Left forelimb (tissue), 1 donor: ENCODE measurements at regions not wholly inside any gene's neighbourhood (a gene's known extent, or its start where the extent isn't known, plus 50 kb on each side); places are given as distances from the start of the nearest gene placed in this dataset.
"Not testable (repeated sequence)": the region's sequence is repeated elsewhere in the genome, so short reads cannot be mapped to it uniquely, and the experiment has no call there.

Experiments used
- DNase-seq: peaks from one replicate; pipeline ENCODE4 v3.0.0-alpha.2; 2018; ENCODE audit warnings: low spot score

DNA sequence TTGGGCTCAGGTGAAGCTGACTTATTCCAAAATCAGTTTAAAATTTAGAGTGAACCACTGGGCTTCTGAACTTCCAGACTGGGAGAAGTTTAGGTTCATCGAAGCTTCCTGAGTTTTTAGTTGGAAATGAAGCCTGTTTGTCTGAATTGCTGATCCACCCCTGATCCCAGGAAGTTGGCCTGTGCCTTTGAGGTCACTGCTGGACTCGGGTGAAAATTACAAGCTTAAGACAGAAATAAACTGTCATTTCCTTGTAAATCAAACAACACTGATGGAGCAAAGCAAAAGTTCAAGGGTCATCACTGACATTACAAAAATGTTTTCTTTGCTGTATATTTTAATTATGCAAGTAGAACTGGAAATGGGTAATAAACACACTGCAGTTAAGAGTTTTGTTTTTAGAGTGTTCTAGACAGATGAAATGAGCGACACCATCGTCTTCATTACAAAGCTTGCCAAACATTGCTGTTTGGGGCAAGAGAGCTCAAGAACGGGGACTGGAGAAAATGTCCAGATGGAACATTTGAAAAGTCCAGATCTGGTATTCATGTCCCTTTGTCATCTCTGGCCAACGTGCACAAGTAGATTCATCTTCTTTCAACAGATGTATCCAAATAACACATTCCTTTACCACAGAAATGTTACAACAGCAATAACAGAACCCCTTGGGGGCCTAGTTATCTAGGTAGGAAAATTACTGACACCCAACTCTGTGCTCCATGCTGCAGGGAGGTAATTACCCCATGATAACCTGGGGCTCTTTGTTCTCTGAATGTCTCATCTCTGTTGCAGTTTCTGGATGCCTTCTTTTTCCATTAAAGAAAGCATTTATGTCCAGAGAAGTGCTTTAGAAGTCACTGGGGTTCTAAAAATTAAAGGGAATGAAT is 142.4 kb upstream of the ERCC6L2 start:
- no peak for DNase-seq

DNA sequence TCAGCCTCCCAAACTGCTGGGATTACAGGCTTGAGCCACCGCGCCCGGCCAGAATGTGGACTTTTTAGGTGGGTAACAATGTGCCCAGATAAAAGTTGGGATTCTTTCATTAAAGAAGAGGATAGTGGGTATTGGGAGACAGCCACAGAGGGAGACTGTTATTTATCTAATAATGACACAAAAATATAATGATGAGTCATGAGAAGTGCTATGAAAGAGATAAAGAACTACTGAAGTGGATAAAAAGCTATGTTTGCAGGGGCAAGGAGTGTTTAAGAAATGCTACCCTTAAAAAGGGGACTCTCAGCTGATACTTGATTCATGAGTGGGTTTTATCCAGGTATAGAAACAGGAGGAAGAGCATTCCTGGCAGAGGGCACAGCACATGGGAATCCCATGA is 143.6 kb upstream of the ERCC6L2 start:
- DNase-seq = no peak

DNA sequence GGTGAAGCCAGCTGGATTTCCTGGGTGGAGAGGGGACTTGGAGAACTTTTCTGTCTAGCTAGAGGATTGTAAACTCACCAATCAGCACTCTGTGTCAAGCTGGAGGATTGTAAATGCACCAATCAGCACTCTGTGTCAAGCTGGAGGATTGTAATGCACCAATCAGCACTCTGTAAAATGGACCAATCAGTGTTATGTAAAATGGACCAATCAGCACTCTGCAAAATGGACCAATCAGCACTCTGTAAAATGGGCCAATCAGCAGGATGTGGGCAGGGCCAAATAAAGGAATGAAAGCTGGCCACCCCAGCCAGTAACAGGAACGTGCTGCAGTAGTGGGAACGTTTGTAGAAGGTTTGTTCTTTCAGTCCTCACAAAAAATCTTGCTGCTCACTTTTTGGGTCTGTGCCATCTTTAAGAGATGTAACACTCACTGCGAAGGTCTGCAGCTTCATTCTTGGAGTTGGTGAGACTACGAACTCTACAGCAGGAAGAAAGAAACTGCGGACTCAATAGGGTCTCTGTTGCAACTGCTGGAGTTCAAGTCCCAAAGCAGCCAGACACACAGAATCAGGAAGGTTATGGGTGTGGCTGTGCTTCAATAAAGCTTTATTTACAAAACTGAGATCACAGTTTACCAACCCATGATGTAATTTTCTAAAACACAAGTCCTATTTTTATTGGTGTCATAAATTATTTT is 145.7 kb upstream of the ERCC6L2 start:
- DNase-seq = no peak

DNA sequence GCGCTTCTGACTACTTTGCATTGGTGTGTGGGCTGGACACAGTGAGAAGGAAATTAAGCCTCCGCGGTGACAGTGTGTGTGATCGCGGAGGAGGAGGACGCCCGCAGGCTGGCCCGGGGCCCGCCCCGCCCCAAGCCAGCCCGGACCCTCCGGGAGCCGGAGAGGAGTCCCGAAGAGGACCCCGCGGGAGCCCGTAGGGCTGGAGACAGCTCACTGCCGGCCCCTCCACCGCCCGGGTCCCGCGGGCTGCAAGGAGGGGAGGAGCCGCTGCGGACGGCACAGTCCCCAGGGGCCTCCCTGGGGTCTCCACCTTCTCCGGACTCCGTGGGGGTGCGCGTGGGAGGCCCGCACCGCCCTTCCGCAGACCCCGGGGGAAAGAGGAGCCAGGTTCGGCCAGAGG is 146.4 kb upstream of the ERCC6L2 start:
- DNase-seq = no peak

DNA sequence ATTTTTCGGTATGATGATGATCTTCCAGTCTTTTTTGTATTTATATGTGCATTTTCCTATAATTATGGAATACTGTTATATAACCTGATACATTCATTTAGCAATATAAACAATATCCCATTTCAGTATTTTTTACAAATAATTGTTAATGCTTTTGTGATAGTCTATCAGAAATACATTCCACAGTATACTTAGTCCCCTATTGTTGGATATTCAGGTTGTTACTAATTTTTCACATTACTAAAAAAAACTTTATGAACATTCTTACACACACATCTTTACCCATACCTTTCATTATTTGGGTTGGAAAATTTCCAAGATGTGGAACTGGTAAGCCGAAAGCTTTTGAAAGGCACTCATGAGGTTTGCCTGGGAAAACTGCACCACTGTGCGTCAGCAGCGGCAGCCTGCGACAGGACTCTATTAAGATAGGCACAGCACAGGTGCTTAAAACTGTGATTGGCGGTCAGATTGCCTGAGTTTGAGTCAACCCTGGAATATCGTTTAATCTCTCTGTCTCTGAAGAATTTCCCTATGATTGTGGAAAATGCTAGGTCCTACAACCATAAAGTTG is 147.5 kb upstream of the ERCC6L2 start:
- DNase-seq = no peak

DNA sequence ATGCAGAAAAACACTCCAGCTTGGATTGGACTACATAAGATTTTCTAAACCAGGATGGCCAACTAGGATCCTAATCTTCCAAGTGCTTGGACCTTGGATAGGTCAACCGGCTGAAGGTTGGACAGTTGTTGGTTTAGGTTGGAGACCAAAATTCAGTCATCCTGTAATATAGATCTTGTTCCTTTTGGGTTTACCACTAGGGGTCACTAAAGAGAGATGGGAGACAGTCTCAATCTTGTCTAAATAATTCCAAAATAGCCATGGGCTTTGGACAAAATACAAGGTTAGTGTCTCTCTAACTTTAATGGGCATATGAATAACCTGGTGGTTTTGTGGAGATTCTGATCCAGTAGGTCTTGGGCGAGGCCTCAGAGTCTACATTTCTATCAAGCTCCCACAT is 148.7 kb upstream of the ERCC6L2 start:
- DNase-seq = no peak

DNA sequence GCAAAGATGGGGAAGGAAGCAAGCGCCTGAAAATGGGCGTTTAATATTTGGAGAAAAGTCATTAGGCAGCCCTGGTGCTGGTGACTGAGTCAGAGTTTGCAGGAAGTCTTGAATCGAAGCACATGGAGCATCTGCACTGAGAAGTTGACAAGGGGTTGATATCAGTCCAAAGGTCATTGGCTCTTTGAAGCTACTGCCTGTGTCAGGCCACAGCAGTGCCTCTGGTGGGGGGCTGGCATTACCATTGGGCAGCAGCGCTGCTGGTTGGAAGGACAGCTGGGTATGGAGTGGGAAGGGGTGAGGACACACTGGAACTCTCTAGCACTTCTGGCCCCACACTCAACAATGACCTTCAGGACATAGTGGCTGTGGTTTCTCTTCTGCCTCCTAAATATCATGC is 150.4 kb upstream of the ERCC6L2 start:
- DNase-seq = no peak

DNA sequence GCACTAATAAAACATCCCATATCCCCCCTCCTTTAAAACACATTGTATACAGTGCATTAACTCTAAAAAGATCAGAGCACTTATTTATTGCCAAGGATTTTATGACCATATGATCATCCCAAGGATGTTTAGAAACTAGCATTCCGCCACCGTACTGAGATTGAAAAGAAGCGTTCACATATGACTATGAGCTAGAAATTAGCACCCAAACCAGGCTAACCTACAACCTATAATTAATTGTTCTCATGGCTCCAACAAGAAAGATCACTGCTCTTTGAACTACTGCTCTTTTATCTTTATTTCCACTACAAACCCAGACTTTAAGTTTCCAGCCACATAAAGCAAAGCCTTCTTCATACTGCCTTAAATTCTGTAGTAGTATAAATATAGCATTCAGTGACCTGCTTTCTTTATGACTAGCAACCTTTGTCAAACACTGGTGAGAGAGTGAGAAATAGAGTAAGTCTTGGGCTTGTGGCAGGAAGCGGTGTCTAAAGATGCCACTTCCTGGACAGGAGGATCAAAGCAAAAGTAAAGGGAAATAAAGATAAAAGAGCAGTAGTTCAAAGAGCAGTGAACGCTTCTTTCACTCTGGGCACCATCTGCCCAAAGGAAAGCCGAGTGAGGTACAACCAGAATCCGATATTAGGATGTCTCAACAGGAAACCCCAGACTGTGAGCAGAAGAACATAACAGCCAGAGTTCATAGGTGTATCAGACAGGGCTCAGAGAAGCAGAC is 151.1 kb upstream of the ERCC6L2 start:
- DNase-seq = no peak

DNA sequence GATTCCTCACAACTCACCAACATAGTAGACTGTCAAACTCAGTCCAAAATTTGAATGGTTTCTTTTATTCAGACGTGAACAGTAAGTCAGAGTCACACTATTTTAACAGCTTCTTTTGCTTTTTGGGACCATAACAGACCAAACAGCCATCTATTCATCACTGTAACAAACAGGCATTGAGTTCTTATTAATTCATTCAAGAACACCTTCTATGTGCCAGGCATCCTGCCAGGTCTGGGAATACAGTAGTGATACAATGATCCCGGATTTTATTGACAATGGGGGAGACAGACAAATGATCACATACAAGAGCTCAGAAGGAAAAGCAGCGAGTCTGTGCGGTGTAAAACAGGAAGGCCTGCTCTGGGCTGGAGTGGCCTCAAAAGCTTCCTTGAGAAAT is 153.3 kb upstream of the ERCC6L2 start:
- no peak for DNase-seq

DNA sequence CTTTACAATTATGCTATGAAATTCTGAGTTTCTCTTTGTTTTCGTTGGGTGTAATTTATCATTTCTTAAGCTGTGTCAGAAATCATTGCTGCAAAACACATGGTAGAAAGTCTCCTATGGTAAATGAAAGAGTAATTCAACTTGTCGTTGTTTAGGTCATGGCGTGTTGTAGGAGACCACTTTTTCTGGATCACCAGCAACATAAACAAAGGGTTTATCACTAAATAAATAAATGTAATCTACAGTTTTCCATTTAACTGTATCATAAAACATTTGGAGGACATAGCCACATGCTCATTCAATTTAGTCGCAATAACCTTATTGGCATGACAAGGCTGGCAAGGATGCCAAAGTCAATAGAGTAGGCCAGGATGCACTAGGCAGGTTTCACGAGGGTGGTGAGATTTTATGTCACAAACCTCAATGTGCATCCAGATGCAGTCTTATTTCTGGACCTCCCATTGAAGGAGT is 154.4 kb upstream of the ERCC6L2 start:
- no peak for DNase-seq

DNA sequence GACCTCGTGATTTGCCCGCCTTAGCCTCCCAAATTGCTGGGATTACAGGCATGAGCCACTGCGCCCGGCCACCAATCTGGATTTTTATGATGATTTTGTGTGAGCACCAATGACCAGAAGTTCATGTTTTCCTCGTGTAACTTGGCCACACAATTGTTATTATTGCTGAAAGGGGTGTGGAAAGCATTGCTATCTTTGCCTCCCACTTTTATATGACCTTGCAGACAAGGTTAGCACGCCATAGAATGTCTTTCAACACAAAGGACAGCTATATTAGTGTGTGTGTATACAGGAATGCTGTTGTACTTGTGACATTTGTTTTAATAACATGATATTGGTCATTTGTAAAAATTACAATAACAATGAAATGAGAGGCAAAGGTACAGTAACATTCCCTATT is 155.0 kb upstream of the ERCC6L2 start:
- no peak for DNase-seq

DNA sequence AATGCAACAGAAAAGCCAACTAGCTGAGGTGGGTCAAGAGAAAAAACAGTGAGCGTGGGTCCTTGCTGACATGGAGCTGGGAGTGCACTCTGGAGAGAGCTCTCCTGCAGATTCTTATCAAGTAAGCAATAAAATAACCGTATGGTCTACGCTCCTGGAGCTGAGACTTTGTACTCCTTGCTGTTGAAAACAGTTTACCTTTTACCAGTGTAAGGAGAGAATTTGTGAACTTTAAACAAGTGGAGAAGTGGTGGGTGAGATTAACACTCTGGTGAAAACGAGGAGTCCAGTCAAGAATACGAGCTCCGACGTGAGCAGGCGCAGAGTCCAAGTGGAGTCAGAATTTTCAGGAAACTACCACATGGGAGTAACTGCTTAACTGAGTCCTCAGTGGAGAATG is 156.1 kb upstream of the ERCC6L2 start:
- no peak for DNase-seq

DNA sequence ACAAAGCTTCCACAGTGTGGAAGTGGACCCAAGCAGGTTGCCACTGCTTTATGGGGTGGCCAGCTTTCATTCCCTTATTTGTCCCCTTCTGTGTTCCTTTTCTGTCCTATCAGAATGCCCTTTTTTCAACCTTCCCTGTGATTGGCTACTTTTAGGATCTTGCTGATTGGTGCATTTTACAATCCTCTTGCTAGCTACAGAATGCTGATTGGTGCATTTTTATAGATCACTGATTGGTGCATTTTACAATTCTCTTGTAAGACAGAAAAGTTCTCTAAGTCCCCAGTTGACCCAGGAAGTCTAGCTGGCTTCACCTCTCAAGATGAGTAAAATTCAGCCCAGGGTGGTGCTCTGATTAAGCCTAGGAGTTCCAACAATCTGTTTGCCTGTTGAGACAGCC is 157.2 kb upstream of the ERCC6L2 start:
- DNase-seq = no peak

DNA sequence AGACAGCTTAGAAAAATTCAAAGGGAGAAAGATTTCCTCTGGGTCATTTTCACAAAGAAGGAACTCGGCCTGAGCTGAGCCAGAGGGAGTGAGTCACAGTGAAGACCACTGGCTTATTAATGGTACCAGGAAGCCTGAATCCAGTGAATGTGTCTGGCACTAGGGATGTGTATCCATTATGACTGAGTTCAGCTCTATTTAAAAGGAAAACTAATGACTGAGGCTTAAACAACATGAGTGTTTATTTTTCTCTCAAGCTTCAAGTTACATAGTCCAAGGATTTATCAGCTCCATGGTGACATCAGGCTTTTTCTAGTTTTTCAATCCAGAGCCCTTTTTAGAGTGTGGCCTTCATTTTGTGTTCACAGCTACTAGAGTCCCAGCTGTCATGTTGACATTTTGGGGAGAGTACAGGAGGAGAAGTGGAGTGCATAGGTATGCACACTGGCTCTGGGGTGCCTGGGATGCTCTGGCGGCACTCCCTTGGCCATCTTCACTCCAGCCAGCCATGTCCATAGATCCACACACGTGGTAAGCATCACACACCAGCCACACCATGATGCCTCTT is 159.5 kb upstream of the ERCC6L2 start:
- DNase-seq = no peak

DNA sequence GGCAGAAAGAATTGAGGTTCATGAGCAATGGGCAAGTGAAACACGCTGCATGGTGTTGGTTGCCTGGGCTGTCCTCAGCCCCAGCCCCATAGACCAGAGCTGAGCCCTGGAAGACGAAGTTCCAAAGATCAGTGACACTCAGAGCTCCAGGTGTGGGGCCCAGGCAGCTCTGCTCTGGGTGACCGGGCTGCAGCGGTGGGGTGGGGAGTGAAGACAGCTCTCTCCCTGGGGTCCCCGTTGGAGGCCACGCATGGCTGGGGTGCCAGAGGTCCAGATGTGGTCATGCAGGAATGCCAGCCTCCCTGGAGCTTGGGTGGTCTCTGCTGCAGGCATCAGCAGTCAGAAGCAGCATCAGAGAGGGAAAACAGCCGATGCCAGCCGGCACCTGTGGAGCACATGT is 165.0 kb upstream of the ERCC6L2 start:
- no peak for DNase-seq

DNA sequence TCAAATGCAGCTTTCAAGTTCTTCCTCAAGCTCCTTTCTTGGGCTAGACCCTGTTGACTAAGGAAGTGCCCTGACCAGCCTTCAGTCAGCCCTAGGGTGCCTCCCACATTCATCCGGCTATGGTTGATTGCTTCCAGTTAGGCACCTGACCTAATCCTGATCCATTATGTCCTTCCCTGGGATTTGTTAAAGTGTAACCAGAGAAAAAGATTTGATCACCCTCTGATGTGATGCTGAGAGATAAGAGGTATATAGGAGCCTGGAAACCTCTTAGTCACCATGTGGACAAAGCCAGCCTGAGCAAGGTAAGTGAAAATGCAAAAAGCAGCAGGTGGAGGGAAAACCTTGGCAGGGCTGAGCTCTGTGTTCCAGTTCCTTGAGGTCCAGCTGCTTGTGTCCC is 178.8 kb upstream of the ERCC6L2 start:
- DNase-seq = no peak

DNA sequence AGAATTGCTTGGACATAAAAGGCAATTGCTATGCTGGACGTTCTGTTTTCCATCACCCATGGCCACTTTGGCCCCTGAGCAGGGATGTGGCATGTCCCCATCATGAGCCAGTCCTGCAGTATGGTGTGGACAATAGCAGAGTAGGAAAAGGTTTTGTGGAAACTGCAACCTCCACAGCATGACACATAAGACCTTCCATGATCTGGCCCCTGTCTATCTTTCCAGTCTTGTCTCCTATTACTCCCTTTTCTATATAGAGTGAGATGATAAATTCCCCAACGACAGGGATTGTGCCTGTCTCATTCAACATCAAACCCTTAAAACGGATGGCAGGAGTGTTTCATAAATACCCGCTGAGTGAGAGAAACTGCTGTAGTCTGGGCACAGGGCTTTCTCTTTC is 174.7 kb upstream of the PTCH1 start:
- no peak for DNase-seq

DNA sequence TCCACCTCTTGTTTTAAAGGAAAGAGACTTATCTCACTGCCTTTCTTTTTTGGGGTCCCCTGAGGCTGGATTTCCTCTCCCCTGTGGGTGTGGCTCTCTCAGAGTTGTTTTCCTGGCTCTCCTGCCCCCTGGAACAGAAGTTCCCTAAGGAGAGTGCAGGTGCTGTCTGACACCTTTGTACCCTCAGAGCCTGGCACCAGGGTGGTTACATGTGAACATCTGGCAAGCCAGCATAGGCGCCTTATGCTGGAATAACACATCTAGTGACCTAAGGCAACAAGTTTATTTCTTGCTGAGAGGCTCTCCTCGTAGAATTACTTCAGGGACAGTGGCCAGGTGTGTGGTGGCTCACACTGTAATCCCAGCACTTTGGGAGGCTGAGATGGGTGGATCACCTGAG is 172.9 kb upstream of the PTCH1 start:
- DNase-seq = no peak

DNA sequence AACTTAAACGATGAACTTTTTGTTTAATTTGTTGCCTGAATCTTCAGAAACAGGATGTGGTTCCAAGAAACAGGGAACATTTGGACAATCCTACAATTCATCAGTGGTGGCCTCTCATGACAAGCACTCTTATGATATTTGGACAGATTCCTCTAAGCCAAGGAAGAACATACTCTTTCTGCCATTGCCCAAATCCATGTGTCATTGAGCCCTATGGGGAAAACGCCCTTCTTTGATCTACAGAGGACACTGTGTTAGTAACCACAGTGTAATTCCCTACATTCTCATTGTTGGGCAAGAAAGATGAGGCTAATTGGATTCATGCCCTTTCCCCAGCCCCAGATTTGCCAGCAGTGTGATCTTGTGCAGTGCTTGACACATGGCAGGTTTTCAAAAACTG is 167.7 kb upstream of the PTCH1 start:
- DNase-seq = no peak

DNA sequence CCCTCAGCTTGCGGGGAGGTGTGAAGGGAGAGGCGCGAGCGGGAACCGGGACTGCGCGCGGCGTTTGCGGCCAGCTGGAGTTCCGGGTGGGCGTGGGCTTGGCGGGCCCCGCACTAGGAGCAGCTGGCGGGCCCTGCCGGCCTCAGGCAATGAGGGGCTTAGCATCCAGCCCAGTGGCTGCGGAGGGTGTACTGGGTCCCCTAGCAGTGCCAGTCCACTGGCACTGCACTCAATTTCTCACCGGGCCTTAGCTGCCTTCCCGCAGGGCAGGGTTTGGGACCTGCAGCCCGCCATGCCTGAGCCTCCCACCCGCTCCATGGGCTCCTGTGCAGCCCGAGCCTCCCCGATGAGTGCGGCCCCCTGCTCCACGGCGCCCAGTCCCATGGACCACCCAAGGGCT is 163.5 kb upstream of the PTCH1 start:
- not testable (repeated sequence) for DNase-seq

DNA sequence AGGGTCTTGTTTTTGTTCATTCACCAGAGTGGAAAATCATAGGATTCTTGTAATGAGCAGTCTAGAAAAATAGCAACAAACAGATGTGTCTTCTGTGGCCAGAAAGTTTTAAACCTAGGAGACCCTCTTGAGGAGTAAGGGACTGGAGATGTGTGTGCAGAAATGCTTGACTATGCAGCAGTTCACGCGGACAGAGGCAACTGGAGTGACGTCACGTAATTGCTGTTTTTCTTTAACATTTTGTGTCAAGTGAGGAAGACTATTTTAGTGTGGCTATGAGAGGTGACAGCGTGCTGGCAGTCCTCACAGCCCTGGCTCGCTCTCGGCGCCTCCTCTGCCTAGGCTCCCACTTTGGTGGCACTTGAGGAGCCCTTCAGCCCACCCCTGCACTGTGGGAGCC is 163.1 kb upstream of the PTCH1 start:
- no peak for DNase-seq

DNA sequence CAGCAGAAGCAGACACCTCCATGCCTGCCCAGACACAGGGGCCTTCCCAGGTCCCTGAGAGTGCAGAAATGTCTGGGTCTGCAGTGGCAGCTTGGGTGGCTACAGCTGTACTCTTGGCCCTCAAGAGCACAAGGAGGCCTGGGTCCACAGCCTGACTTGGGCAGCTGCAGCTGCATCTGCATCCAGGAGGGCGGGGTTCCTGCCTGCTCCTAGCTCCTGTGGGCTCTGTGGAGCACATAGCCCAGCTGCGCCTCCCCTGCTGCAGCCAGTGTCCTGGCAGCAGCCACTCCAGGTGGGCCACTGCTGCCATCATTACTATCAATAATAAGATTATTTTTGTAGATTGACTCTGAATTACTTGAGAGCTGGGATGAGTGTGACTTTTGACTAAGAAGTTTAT is 162.0 kb upstream of the PTCH1 start:
- DNase-seq = no peak
